ENCODE measurements at regions not wholly inside any gene's neighbourhood (a gene's known extent, or its start where the extent isn't known, plus 50 kb on each side); places are given as distances from the start of the nearest gene placed in this dataset.

DNA sequence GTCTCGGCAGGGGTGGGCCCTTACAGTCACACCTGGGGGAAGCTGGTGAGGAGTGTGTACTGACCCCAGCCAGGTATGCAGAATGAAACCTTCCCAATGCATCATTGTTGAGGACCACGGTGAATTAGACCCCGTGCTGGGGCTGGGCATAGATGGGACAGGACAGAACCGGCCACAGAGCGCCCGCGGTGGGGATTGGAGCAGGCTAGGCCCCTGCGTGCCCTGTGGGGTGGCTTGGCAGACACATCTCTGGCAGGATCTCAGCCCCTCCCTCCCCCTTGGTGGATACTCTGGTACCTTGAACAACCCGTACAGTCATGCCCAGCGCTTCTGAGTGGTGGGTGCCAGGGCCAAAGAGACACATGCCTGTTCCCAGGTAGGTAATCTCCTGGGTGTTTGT lies 200.6 kb downstream of the TEX29 start:
- no peaks in the 10 kb centered on the region for H4K20me1 ChIP-seq (ENCODE audit: insufficient read depth, low read length)
- no peak overlapping the region for H3K9ac ChIP-seq (ENCODE audit: low read length)
- Mint-ChIP-seq H3K27ac (ENCODE audit: unreplicated experiment) (no peak overlapping the region), H3K9me3 (ENCODE audit: unreplicated experiment) (no peaks in the 10 kb centered on the region), H3K27me3 (ENCODE audit: low read depth, unreplicated experiment) (peaks cover 22% of the 10 kb centered on the region), H3K4me1 (ENCODE audit: low read depth, unreplicated experiment) (no peaks in the 10 kb centered on the region), H3K4me3 (ENCODE audit: unreplicated experiment) (no peak overlapping the region), H3K36me3 (ENCODE audit: low read depth, unreplicated experiment) (no peaks in the 10 kb centered on the region)
- no peak for TF ChIP-seq EZH2 (IDR thresholded peaks at IDR 0.05; ENCODE audit: insufficient read depth, low read length)
- TF ChIP-seq, protein P1, sequence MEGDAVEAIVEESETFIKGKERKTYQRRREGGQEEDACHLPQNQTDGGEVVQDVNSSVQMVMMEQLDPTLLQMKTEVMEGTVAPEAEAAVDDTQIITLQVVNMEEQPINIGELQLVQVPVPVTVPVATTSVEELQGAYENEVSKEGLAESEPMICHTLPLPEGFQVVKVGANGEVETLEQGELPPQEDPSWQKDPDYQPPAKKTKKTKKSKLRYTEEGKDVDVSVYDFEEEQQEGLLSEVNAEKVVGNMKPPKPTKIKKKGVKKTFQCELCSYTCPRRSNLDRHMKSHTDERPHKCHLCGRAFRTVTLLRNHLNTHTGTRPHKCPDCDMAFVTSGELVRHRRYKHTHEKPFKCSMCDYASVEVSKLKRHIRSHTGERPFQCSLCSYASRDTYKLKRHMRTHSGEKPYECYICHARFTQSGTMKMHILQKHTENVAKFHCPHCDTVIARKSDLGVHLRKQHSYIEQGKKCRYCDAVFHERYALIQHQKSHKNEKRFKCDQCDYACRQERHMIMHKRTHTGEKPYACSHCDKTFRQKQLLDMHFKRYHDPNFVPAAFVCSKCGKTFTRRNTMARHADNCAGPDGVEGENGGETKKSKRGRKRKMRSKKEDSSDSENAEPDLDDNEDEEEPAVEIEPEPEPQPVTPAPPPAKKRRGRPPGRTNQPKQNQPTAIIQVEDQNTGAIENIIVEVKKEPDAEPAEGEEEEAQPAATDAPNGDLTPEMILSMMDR (IDR thresholded peaks at IDR 0.05; ENCODE audit: insufficient read depth, low read depth, low read length): no peak
- no peaks in the 10 kb centered on the region for H3K79me2 ChIP-seq (ENCODE audit: insufficient read depth, low read length)
- no peak for DNase-seq (ENCODE audit: low read depth)
- H3K27ac ChIP-seq (ENCODE audit: low read depth, low read length): no peak overlapping the region
- FAIRE-seq: no peak
- peaks cover 6% of the 10 kb centered on the region for H3K9me3 ChIP-seq (ENCODE audit: insufficient read depth, low read depth, low read length)
- H2AFZ ChIP-seq (ENCODE audit: low read depth, low read length): no peak overlapping the region
- H3K4me1 ChIP-seq (ENCODE audit: insufficient read depth, low read length): no peaks in the 10 kb centered on the region
- H3K27me3 ChIP-seq (ENCODE audit: insufficient read depth, low read length): no peaks in the 10 kb centered on the region
- H3K4me2 ChIP-seq (ENCODE audit: low read length): no peak overlapping the region
- no peaks in the 10 kb centered on the region for H3K36me3 ChIP-seq (ENCODE audit: insufficient read depth, low read length)
- H3K4me3 ChIP-seq (ENCODE audit: insufficient read depth, low read depth, low read length): no peak overlapping the region

DNA sequence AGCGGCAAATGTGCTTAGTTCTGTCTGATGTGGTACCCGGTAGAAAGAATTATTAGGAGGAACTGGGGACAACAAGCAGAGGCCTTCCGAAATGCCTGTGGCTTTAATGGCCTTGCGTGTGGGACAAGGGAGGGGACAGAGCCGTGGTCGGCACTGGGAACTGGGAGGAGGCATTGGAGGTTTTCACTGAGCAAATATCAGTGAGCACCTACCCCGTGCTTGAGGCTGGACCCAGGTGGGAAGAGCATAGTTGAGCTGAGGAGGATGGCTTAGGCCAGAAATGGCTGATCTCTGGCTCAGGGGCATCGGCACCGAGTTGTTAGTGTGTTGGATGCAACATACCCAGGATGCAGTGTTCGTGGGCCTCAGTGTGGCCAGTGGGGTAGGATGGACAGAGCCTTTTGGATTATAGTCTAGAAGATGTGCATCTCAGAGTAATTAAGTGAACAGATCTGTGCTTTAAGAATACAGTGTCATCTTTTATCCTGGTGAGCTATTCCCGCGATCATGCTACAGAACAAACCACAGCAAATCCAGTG lies 201.3 kb downstream of the TEX29 start:
- Mint-ChIP-seq H3K36me3 (ENCODE audit: low read depth, unreplicated experiment) (no peaks in the 10 kb centered on the region), H3K4me1 (ENCODE audit: low read depth, unreplicated experiment) (no peaks in the 10 kb centered on the region), H3K27me3 (ENCODE audit: low read depth, unreplicated experiment) (peaks cover 17% of the 10 kb centered on the region), H3K9me3 (ENCODE audit: unreplicated experiment) (no peaks in the 10 kb centered on the region), H3K27ac (ENCODE audit: unreplicated experiment) (no peak overlapping the region), H3K4me3 (ENCODE audit: unreplicated experiment) (no peak overlapping the region)
- H3K79me2 ChIP-seq (ENCODE audit: insufficient read depth, low read length): no peaks in the 10 kb centered on the region
- no peak overlapping the region for H3K9ac ChIP-seq (ENCODE audit: low read length)
- H3K4me1 ChIP-seq (ENCODE audit: insufficient read depth, low read length): no peaks in the 10 kb centered on the region
- H3K36me3 ChIP-seq (ENCODE audit: insufficient read depth, low read length): no peaks in the 10 kb centered on the region
- peaks cover 6% of the 10 kb centered on the region for H3K9me3 ChIP-seq (ENCODE audit: insufficient read depth, low read depth, low read length)
- no peak overlapping the region for H3K27ac ChIP-seq (ENCODE audit: low read depth, low read length)
- no peak overlapping the region for H3K4me3 ChIP-seq (ENCODE audit: insufficient read depth, low read depth, low read length)
- no peaks in the 10 kb centered on the region for H3K27me3 ChIP-seq (ENCODE audit: insufficient read depth, low read length)
- DNase-seq (ENCODE audit: low read depth) (no peak), FAIRE-seq (no peak)
- no peaks in the 10 kb centered on the region for H4K20me1 ChIP-seq (ENCODE audit: insufficient read depth, low read length)
- TF ChIP-seq EZH2 (IDR thresholded peaks at IDR 0.05; ENCODE audit: insufficient read depth, low read length): no peak
- TF ChIP-seq, protein P1 (IDR thresholded peaks at IDR 0.05; ENCODE audit: insufficient read depth, low read depth, low read length): no peak
- no peak overlapping the region for H3K4me2 ChIP-seq (ENCODE audit: low read length)
- no peak overlapping the region for H2AFZ ChIP-seq (ENCODE audit: low read depth, low read length)

DNA sequence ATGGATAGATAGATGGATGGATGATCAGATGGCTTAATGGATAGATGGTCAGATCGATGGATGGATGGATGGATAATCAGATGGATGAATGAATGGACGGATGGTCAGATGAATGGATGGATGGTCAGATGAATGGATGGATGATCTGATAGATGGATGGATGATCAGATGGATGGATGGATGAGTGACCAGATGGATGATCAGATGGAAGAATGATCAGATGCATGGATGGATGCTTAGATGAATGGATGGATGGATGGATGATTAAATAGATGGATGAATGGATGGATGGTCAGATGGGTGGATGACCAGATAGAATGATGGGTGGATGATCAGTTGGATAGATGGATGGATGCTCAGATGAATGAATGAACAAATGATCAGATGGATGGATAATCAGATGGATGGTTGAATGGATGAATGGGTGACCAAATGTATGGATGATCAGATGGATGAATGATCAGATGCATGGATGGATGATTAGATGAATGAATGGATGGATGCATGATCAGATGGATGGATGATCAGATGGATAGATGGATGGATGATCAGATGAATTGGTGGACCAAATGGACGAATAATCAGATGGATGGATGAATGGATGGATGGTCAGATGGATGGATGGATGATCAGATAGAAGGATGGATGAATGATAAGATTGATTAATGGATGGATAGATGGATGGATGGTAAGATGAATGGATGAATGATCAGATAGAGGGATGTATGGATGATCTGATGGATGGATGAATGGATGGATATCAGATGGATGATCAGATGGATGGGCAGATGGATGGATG lies 205.1 kb downstream of the TEX29 start:
- FAIRE-seq (no peak), DNase-seq (ENCODE audit: low read depth) (no peak)
- no peaks in the 10 kb centered on the region for H3K36me3 ChIP-seq (ENCODE audit: insufficient read depth, low read length)
- no peaks in the 10 kb centered on the region for H3K4me1 ChIP-seq (ENCODE audit: insufficient read depth, low read length)
- H3K4me1 Mint-ChIP-seq (ENCODE audit: low read depth, unreplicated experiment): no peaks in the 10 kb centered on the region
- H3K27me3 Mint-ChIP-seq (ENCODE audit: low read depth, unreplicated experiment): peaks cover 16% of the 10 kb centered on the region
- no peak overlapping the region for H3K27ac Mint-ChIP-seq (ENCODE audit: unreplicated experiment)
- no peak overlapping the region for H2AFZ ChIP-seq (ENCODE audit: low read depth, low read length)
- no peak overlapping the region for H3K4me3 ChIP-seq (ENCODE audit: insufficient read depth, low read depth, low read length)
- H3K27me3 ChIP-seq (ENCODE audit: insufficient read depth, low read length): no peaks in the 10 kb centered on the region
- no peaks in the 10 kb centered on the region for H4K20me1 ChIP-seq (ENCODE audit: insufficient read depth, low read length)
- no peak overlapping the region for H3K27ac ChIP-seq (ENCODE audit: low read depth, low read length)
- no peaks in the 10 kb centered on the region for H3K36me3 Mint-ChIP-seq (ENCODE audit: low read depth, unreplicated experiment)
- H3K9me3 ChIP-seq (ENCODE audit: insufficient read depth, low read depth, low read length): peaks cover 6% of the 10 kb centered on the region
- TF ChIP-seq, protein P1 (IDR thresholded peaks at IDR 0.05; ENCODE audit: insufficient read depth, low read depth, low read length): no peak
- no peak for TF ChIP-seq EZH2 (IDR thresholded peaks at IDR 0.05; ENCODE audit: insufficient read depth, low read length)
- no peak overlapping the region for H3K9ac ChIP-seq (ENCODE audit: low read length)
- no peaks in the 10 kb centered on the region for H3K79me2 ChIP-seq (ENCODE audit: insufficient read depth, low read length)
- no peaks in the 10 kb centered on the region for H3K9me3 Mint-ChIP-seq (ENCODE audit: unreplicated experiment)
- no peak overlapping the region for H3K4me3 Mint-ChIP-seq (ENCODE audit: unreplicated experiment)
- H3K4me2 ChIP-seq (ENCODE audit: low read length): no peak overlapping the region
